OCI-LY3 (cell line): ENCODE measurements at regions not wholly inside any gene's neighbourhood (a gene's known extent, or its start where the extent isn't known, plus 50 kb on each side); places are given as distances from the start of the nearest gene placed in this dataset.
"Not testable (repeated sequence)": the region's sequence is repeated elsewhere in the genome, so short reads cannot be mapped to it uniquely, and the experiment has no call there.

Experiments used
- CTCF ChIP-seq: fragments of 200-600, 300-600 bp; sonication (generic); IDR thresholded peaks from 2 replicates; pipeline ENCODE4 v1.5.1; 2014; ENCODE audit warnings: antibody characterized with exemption, low read length, low read depth
- EZH2phosphoT487 ChIP-seq: fragments of 200-600 bp; shearing (Covaris generic); IDR thresholded peaks from 2 replicates; pipeline ENCODE4 v1.6.1; 2018; ENCODE audit warnings: antibody characterized with exemption, mixed run types, low read depth

DNA sequence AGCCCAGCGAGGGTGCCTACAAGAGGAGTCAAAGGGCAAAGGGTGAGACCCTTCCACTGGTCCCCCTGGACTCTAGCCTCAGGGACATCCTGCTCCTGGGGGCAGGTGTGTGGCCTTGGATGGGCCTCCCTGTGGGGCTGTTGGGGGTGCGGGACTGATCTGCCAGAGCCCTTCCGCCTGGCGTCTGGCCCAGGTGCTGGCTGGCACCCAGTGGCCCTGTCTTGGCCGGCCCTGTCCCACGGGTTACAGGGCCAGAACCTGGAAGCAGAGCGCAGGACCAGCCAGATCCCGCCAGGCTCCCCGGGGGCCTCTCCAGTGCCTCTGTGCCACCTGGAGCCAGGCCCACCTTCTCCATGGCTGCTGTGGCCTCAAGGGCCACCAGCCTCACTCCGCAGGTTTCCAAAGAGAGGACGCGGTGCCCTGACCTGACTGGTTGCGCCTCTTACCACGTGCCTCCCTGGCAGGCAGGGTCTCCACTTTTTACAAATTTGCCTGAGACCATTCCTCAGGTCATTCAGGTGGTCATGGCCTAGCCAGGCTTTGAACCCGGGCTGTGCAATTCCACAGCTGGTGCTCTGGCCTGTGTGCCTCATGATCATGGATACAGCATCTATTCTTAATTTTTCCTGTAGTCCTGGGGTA, 444.8 kb downstream of the SPATA31D1 start:
- TF ChIP-seq CTCF, EZH2phosphoT487: not testable (repeated sequence)
